Epithelial cell of prostate (primary cell): ENCODE measurements at regions not wholly inside any gene's neighbourhood (a gene's known extent, or its start where the extent isn't known, plus 50 kb on each side); places are given as distances from the start of the nearest gene placed in this dataset.
A peak's percentile ranks its signal among the peaks of the same experiment; 100 is the strongest.

Experiments
- DNase-seq: peaks from one replicate; pipeline ENCODE4 v3.0.0-alpha.2; 2011; ENCODE audit warnings: low read depth, low spot score
- H3K27ac ChIP-seq: fragments of 450-650 bp; 2 replicates; pipeline ENCODE4 v1.5.1; 2017; ENCODE audit warnings: mild to moderate bottlenecking

DNA sequence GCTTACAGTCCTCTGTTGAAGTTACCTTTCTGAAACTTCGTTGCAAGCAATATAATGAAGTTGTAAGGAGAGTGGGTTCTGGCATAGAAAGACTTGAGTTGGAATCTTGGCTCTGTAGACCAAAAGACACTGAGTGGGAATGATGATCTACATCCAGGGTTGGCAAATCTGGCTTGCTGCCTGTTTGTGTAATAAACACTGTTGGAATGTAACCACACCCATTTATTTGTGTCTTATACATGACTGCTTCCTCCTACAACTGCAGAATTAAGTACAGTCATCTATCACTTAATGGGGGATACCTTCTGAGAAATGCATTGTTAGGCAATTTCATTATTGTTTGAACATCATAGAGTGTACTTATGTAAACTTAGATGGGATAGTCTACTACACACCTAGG, 178.4 kb upstream of the SUCLG2 start:
- no peak overlapping the region for H3K27ac ChIP-seq
- DNase-seq, result no peak

DNA sequence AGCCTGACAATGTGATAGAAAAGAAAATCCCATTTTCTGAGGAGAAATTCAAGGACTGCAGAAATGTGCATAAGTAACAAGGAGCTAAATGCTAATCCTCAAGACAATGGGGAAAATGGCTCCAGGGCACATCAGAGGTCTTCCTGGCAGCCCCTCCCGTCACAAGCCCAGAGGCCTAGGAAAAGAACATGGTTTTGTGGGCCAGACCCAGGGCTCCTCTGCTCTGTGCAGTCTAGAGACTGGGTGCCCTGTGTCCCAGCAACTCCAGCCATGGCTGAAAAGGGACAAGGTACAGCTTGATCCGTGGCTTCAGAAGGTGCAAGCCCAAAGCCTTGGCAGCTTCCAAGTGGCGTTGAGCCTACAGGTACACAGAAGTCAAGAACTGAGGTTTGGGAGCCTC, 176.8 kb upstream of the SUCLG2 start:
- H3K27ac ChIP-seq, result no peak overlapping the region
- no peak for DNase-seq

DNA sequence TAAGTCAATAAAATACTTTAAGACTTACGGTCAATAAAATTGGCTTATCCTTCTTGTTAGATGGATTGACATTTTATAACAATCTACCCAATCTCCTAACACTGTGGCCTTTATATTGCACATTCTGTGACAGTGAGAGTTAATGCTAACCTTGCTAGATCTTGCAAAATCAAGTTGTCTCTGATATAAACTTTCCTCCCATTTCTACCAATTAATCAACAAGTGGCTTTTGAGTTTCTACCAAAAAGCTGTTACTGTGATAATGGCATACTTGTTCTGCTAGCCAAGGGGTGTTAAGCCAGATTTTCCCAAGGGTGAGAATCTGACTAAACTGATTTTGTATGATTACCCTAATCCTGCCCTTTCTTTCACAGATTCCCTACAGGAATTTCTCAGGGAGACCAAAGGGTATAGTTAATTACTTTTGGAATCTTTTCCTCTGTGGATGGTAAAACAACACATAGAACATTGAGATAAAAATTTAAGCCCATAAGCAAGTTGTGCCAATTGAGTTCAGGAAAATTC, 174.1 kb upstream of the SUCLG2 start:
- H3K27ac ChIP-seq, result no peak overlapping the region
- DNase-seq, result no peak

DNA sequence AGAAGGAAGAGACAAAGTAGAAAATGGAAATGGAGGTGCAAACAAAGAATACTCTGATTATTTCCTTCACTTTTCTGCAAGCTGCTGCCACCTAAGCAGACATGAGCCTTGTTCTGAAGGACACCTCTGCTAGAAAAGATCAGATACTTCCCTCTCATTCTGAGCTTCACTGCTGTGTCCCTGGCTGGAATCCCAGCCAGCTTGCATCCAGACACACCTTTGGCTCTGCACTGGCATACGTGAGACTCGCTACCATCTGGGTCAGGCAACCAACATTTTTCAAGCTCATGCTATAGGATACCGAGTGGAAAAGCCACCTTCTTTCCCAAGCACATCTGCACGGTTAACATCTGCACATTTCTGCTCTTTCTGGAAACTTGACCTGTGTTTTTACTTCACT, 166.7 kb upstream of the SUCLG2 start:
- no peak for DNase-seq
- H3K27ac ChIP-seq, result no peak overlapping the region

DNA sequence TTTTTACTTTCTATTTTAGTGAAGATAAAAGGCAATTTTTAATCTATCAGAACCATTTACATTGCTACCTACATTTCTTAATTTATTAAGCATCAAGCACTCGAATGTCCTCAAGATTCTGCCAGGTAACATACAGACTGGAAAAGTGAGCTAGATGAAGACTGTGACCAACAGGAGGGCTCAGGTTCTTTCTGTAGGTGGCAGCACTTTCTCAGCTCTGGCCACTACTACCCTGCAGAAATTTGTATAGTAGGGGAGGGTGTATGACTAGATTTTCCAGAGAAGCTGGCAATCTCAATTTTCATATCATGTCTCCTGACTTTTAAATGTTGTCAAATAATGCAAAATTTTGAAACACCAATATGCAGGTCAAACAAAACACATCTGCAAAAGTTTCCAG, 165.0 kb upstream of the SUCLG2 start:
- DNase-seq, result no peak
- no peak overlapping the region for H3K27ac ChIP-seq

DNA sequence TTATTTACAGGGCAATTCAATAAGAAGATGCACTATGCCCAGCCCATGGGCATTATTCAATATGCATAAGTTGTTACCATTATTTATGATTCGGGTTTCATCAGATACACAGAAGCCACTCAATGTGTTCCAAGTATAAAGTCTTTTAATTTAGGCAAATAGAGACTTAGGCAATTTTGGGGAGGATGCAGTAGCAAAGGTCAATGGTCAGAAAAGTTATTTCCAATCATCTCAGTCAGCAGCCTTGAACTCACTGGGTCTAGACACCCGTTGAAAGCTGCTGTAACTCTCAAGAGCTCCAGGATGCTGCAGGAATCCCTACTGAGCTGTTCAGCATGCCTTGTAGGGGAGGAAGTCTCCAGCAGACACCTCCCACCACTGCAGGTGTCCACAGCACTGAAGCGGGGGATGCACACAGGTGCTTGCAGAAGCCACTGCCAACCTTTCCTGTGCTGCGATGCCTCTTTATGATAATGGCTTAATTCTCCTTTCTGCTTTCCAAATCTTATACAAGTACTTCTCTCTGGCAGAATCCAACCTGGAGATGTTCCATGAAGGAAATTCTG, 155.0 kb upstream of the SUCLG2 start:
- H3K27ac ChIP-seq, result no peak overlapping the region
- DNase-seq, result no peak

DNA sequence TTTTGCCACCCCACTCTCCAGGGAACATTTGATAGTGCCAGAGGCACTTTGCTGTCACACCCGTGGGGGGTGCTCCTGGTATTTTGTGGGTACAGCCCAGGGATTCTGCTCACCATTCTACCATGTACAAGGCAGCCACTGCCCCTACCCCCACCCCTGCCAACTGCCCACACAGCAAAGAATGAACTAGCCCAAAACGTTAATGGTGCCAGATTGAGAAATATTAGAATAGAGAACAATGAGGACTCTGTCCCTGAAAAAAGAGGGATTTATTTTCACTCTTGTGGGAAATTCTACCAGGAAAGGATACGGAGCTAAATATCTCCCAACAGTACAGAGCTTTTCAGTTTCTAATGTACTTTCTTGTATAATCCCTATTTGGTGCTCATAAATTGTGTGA, 154.5 kb upstream of the SUCLG2 start:
- H3K27ac ChIP-seq, result no peak overlapping the region
- no peak for DNase-seq

DNA sequence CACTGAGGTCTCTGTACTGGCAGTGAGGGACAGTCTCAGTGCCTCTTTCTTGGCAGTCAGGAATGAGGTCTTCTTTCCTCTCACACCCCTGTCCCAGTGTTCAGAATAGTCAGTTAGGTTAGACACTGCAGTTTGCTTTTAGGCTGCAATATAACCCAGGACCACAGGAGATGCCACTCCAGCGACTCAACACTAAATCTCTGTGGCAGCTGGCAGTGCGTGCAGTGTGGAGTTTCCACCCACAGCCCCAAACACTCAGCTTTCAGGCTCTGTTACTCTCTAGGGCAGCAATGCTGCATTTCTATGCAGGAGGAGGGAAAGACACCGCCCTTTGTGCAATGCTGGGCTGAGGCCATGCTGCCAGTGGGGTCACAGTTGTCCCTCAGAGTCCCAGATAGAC, 150.2 kb upstream of the SUCLG2 start:
- no peak overlapping the region for H3K27ac ChIP-seq
- DNase-seq, result no peak

DNA sequence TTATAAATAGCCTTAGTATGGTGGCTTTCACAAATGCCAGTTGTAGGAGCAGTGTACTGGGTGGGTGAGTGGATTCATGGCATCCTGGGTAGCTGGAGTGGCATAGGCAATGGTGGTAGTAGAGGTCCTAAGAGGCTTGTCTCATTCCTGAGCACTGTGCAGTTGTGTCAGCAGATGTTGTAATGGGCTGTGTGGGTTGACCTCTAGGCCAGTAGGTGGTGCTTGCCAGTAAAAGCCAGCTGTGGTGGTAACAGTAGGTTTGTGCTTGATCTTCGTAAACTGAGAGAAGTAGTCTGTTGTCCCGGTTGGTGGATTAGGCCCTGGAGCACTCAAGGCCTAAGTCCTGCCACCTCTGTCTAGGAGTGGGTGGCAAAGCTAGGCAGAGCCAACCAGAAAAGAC, 149.7 kb upstream of the SUCLG2 start:
- no peak overlapping the region for H3K27ac ChIP-seq
- no peak for DNase-seq

DNA sequence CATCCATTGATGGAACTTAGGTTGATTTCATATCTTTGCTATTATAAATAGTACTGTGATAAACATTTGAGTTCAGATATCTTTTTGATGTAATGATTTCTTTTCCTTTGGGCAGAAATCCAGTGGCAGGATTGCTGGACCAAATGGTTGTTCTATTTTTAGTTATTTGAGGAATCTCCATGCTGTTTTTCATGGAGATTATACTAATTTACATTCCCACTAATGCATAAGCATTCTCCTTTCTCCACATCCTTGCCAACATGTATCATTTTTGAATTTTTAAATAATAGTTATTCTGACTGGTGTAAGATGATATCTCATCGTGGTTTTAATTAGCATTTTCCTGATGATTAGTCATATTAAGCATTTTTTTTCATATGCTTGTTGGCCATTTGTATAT, 144.0 kb upstream of the SUCLG2 start:
- DNase-seq, result no peak

DNA sequence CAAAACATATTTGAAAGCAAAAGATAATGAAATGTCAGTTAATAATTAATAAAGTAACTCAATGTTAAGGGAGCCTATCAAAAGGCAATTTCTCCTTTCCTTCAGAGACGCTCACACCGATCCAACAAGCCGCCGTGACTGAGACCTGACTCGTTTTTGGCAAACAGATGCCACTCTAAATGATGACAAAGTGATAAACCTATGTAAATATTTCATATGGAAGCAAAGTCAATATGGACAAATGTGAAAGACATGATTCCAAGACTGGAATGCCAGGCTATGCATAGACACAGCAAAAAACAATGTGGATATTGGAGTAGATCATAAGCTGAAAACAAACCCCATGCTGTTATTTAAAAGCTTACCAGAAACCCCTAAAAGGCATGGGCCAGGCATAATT, 137.2 kb upstream of the SUCLG2 start:
- H3K27ac ChIP-seq, result no peak overlapping the region
- DNase-seq, result no peak

More for the DNA sequence above, 144.0 kb upstream of the SUCLG2 start:
- no peak overlapping the region for H3K27ac ChIP-seq

DNA sequence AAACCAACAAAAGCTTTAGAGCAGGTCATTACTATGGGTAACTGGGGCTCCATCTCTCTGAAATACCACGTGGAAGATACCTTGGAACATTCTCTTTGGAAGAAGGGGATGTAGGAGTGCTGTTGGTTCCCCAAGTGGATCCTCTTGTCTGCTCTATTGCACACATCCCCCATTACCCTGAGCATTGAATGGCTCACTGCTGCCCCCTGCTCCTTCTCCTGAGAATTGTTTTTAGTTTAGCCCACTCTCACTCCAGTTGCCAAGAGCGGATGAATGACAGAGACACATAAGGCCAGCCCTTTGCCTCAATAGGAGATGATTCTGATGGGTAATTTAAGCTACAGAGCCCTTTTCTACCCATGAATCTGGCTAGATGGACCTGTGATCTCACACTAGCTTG, 135.6 kb upstream of the SUCLG2 start:
- H3K27ac ChIP-seq, result no peak overlapping the region
- peak; percentile 0 for DNase-seq

DNA sequence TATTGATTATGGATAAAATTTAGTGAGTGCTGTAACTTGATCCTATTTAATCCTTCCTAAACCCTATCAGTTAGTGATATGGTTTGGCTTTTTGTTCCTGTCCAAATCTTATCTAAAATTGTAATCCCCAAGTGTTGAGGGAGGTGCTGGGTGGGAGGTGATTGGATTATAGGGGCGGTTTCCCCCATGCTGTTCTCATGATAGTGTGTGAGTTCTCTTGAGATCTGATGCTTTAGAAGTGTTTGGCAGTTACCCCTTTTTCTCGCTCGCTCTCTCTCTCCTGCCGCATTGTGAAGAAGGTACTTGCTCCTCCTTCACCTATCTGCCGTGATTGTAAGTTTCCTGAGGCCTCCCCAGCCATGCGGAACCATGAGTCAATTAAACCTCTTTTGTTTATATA, 134.0 kb upstream of the SUCLG2 start:
- no peak overlapping the region for H3K27ac ChIP-seq
- DNase-seq, result no peak

DNA sequence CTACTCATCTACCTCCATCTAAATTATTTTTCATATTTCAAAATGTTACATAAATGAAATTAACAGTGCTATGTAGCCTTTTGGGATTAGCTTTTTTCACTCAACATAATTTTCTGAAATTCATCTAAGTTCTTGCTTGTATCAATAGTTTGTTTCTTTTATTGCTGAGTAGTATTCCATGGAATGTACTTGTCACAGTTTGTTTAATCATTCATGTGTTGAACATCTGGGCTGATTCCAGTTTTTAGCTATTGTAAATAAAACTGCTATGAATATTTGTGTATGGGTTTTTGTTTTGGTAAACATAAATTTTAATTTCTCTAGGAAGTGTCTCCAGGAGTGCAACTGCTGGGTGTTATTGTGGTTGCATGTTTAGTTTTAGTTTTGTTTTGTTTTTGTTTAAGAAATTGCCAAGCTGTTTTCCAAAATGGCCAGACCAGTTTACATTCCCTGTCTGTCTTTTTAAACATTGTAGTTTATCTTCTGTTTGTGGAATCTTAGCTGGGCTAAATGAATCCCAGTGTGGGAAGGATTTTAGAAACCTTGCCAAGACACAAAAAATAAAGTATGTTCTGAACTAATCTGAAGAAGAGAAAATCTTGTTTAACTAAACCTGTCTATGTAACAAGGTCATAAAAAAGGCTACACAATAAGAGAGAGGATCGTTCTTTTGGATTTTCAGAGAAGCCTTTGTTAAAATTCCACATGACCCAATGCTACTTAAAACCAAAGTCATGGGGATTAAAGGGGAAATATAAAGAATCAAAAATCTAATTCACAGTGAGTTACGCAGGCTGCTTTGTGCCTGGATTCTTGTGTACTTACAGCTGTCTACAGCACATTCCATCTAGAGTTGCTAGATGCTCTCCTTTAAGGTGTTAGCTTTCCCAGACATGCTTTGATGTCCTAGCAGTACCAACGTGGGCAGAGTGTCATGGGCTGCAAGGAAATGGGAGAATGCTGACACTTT, 129.2 kb upstream of the SUCLG2 start:
- H3K27ac ChIP-seq, result no peak overlapping the region
- no peak for DNase-seq

DNA sequence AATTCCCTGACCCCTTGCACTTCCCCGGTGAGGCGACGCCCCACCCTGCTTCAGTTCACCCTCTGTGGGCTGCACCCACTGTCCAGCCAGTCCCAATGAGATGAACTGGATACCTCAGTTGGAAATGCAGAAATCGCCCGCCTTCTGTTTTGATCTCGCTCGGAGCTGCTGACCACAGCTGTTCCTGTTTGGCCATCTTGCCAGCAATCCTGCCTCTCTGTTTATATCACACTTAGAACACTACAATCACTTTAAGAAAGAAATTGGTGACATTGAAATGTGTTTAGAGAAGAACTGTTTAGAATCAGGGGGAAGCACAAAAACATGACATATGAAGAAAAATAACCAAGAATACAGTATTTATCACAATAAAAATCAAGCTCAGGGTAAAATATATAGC, 127.5 kb upstream of the SUCLG2 start:
- DNase-seq, result no peak

DNA sequence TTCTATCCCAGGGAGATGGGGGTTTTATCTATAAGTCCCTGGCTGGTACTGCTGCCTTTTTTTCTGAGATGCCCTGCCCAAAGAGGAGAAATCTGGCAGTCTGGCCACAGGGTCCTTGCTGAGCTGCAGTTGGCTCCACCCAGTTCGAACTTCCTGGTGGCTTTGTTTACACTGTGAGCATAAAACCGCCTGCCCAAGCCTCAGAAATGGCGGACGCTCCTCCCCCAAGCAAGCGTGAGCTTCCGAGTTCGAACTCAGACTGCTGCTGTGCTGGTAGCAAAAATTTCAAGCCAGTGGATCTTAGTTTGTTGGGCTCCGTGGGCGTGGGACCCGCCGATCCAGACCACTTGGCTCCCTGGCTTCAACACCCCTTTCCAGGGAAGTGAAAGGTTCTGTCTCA, 126.8 kb upstream of the SUCLG2 start:
- DNase-seq, result no peak
- no peak overlapping the region for H3K27ac ChIP-seq

More for the DNA sequence above, 127.5 kb upstream of the SUCLG2 start:
- no peak overlapping the region for H3K27ac ChIP-seq

DNA sequence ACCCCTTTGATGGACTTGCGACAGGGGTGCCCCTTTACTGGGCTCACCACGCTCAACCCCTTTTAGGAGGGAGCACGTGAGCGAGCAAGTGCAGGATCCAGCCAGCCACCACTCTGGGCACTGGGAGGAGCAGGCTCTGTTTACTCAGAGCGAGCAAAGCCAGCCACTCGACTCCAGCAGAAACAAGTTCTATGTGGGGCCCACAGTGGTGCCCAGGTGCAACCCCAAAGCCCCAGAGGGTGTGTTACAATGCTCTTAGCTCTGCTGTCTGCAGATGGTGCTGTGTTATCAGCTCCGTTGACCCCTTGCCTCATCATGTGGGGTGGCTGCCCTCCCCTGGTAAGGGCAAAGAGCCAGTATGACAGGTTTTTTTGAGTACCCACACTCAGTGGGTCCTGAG, 120.3 kb upstream of the SUCLG2 start:
- DNase-seq, result no peak
- no peak overlapping the region for H3K27ac ChIP-seq

DNA sequence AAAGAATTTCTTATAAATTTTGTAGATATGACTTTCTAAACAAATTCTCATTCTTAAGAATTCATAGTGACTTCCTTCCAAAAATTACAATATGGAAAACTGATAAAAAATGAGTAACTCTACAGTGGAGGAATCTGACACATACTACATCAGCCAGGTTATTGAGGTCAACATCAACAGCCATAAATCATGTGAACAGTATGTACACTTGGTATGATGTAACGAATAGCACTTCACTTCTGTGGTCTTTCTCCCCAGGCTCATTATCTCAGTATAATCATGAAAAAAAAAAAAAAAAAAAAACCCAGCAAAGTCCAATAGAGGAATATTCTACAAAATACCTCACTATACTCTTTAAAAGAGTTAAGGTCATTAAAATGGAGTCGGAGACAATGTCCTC, 111.2 kb upstream of the SUCLG2 start:
- no peak for DNase-seq
- H3K27ac ChIP-seq, result no peak overlapping the region

DNA sequence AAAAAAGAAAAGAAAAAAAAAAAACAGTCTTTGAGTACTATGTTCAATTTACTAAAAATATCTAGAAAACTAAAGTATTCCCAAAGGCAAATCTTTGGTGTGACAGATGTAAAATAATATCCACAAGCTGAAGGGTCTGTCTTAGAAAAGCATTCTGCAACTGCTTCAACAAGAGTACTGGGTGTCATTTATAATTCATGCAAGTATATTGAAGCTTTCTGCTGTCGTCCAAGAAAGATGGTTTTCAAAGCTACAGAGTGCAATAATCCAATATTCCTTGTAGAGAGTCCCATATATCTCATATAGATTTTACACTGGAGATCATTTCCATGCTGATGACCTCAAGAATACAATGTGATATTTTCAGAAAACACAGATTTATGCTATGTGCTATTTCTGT, 90.9 kb upstream of the SUCLG2 start:
- no peak for DNase-seq
- no peak overlapping the region for H3K27ac ChIP-seq

DNA sequence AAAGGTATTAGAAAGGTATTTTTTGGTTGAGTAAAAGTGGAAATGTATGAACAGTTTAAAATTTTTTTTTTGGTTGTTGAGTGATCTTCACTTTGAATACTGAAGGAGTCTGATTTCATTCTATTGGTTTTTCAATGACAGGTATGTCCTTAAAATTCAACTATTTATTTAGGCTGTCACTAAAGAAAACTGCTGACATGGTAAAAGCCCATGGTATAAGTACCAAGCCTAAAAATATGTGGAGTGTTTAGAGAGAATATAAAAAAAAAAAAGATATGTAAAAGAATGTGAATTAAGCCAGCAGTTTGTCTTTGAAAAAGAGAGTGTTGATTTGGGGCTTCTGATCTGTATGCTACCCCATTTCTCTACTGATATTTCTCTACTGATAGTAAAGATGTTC, 90.3 kb upstream of the SUCLG2 start:
- no peak overlapping the region for H3K27ac ChIP-seq
- DNase-seq, result no peak

DNA sequence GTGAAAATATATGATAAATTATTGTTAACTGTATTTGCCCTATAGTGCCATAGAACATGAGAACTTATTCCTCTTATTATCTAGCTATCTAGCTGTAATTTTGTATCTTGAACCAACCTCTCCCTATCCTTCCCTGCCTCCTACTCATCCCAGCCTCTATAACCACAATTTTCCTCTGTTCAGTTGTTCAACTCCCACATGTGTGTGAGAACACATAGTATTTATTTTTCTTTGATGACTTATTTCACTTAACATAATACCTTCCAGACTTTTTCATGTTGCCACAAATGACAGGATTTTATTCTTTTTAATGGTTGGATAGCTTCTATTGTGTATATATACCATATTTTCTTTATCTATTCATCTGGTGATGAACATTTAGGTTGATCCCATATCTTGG, 85.4 kb upstream of the SUCLG2 start:
- DNase-seq, result no peak
- no peak overlapping the region for H3K27ac ChIP-seq
